ENCODE measurements at regions not wholly inside any gene's neighbourhood (a gene's known extent, or its start where the extent isn't known, plus 50 kb on each side); places are given as distances from the start of the nearest gene placed in this dataset.
"Not testable (repeated sequence)": the region's sequence is repeated elsewhere in the genome, so short reads cannot be mapped to it uniquely, and the experiment has no call there.

GRCh38 chr12:56872366-56872765, 61.8 kb downstream of the SDR9C7 start:
- CTCF ChIA-PET = no interaction called here
- no peak overlapping the region for H3K27ac Mint-ChIP-seq

GRCh38 chr12:56867216-56867615, 67.0 kb downstream of the SDR9C7 start:
- no peaks in the 10 kb centered on the region for H3K4me1 Mint-ChIP-seq
- CTCF ChIA-PET = no interaction called here
- no peak overlapping the region for H3K4me3 Mint-ChIP-seq
- peaks cover 4% of the 10 kb centered on the region for H3K27me3 Mint-ChIP-seq
- ATAC-seq (no peak), DNase-seq (no peak)
- H3K36me3 Mint-ChIP-seq = peaks cover 8% of the 10 kb centered on the region
- peaks cover 23% of the 10 kb centered on the region for H3K9me3 Mint-ChIP-seq (ENCODE audit: low read depth)
- H3K27ac Mint-ChIP-seq = no peak overlapping the region

More at GRCh38 chr12:56872366-56872765, 61.8 kb downstream of the SDR9C7 start:
- peaks cover 4% of the 10 kb centered on the region for H3K9me3 Mint-ChIP-seq (ENCODE audit: low read depth)
- no peak overlapping the region for H3K4me3 Mint-ChIP-seq
- H3K4me1 Mint-ChIP-seq = no peaks in the 10 kb centered on the region
- DNase-seq (no peak), ATAC-seq (no peak)
- H3K27me3 Mint-ChIP-seq = peaks cover 12% of the 10 kb centered on the region
- H3K36me3 Mint-ChIP-seq = peaks cover 2% of the 10 kb centered on the region

- H3K27me3 Mint-ChIP-seq = peaks cover 4% of the 10 kb centered on the region
- no peak for DNase-seq
- H3K27ac Mint-ChIP-seq = no peak overlapping the region
- no peak overlapping the region for H3K4me3 Mint-ChIP-seq
- peaks cover 8% of the 10 kb centered on the region for H3K36me3 Mint-ChIP-seq
- H3K9me3 Mint-ChIP-seq (ENCODE audit: low read depth) = peaks cover 25% of the 10 kb centered on the region
- ATAC-seq = no peak
- no peaks in the 10 kb centered on the region for H3K4me1 Mint-ChIP-seq
- CTCF ChIA-PET = no interaction called here
These were observed 67.7 kb downstream of the SDR9C7 start for GRCh38 chr12:56866493-56866892.

GRCh38 chr12:56864318-56864717, 69.9 kb downstream of the SDR9C7 start:
- no peak for DNase-seq
- Mint-ChIP-seq H3K9me3 (ENCODE audit: low read depth) (peaks cover 25% of the 10 kb centered on the region), H3K4me1 (no peaks in the 10 kb centered on the region), H3K27me3 (peaks cover 2% of the 10 kb centered on the region), H3K27ac (no peak overlapping the region), H3K4me3 (no peak overlapping the region), H3K36me3 (peaks cover 8% of the 10 kb centered on the region)
- no peak for ATAC-seq
- CTCF ChIA-PET = no interaction called here

- no peak for DNase-seq
- H3K4me3 Mint-ChIP-seq = no peak overlapping the region
- H3K36me3 Mint-ChIP-seq = peaks cover 8% of the 10 kb centered on the region
- CTCF ChIA-PET = no interaction called here
- H3K9me3 Mint-ChIP-seq (ENCODE audit: low read depth) = peaks cover 25% of the 10 kb centered on the region
- no peak for ATAC-seq
- H3K27ac Mint-ChIP-seq = no peak overlapping the region
- H3K4me1 Mint-ChIP-seq = no peaks in the 10 kb centered on the region
- H3K27me3 Mint-ChIP-seq = peaks cover 2% of the 10 kb centered on the region
These were observed 70.4 kb downstream of the SDR9C7 start for GRCh38 chr12:56863789-56864188.

GRCh38 chr12:56862264-56862663, 71.9 kb downstream of the SDR9C7 start:
- H3K4me3 Mint-ChIP-seq = no peak overlapping the region
- H3K27ac Mint-ChIP-seq = no peak overlapping the region
- ATAC-seq (no peak), DNase-seq (no peak)
- peaks cover 23% of the 10 kb centered on the region for H3K9me3 Mint-ChIP-seq (ENCODE audit: low read depth)
- peaks cover 6% of the 10 kb centered on the region for H3K36me3 Mint-ChIP-seq
- CTCF ChIA-PET = no interaction called here
- peaks cover 7% of the 10 kb centered on the region for H3K27me3 Mint-ChIP-seq
- no peaks in the 10 kb centered on the region for H3K4me1 Mint-ChIP-seq

- CTCF ChIA-PET; H3K9me3 Mint-ChIP-seq (ENCODE audit: low read depth); H3K36me3 Mint-ChIP-seq; DNase-seq; ATAC-seq; H3K4me1 Mint-ChIP-seq; H3K4me3 Mint-ChIP-seq; H3K27ac Mint-ChIP-seq: not testable (repeated sequence)
- H3K27me3 Mint-ChIP-seq = peaks cover 30% of the 10 kb centered on the region
These were observed 80.7 kb downstream of the SDR9C7 start for GRCh38 chr12:56853392-56853978.

- H3K9me3 Mint-ChIP-seq (ENCODE audit: low read depth) = peaks cover 3% of the 10 kb centered on the region
- H3K27me3 Mint-ChIP-seq = peaks cover 23% of the 10 kb centered on the region
- H3K36me3 Mint-ChIP-seq = peaks cover 2% of the 10 kb centered on the region
- no peak for ATAC-seq
- no peak for DNase-seq
- no peak overlapping the region for H3K4me3 Mint-ChIP-seq
- no peak overlapping the region for H3K27ac Mint-ChIP-seq
- no peaks in the 10 kb centered on the region for H3K4me1 Mint-ChIP-seq
- CTCF ChIA-PET = no interaction called here
These were observed 82.7 kb downstream of the SDR9C7 start for GRCh38 chr12:56851462-56851861.

- Mint-ChIP-seq H3K27ac (no peak overlapping the region), H3K4me3 (no peak overlapping the region), H3K9me3 (ENCODE audit: low read depth) (no peaks in the 10 kb centered on the region), H3K4me1 (peaks cover 13% of the 10 kb centered on the region), H3K36me3 (no peaks in the 10 kb centered on the region), H3K27me3 (peaks cover 4% of the 10 kb centered on the region)
- ATAC-seq (no peak), DNase-seq (no peak)
- CTCF ChIA-PET = interaction anchor here (1.0 to 1.7 kb wide), 4 partner anchors 88 to 160 kb away, joined by 4 to 18 read pairs (median 7); no protein-coding TSS in a partner anchor
These were observed 77.8 kb downstream of the HSD17B6 start for GRCh38 chr12:56840922-56841321.

GRCh38 chr12:56839915-56840325, 76.8 kb downstream of the HSD17B6 start:
- CTCF ChIA-PET = interaction anchor here (1.0 to 1.7 kb wide), 9 partner anchors 10 to 221 kb away, joined by 3 to 19 read pairs (median 5); a partner anchor contains a TSS
- peaks cover 4% of the 10 kb centered on the region for H3K27me3 Mint-ChIP-seq
- peak; percentile 65 for DNase-seq
- no peak overlapping the region for H3K27ac Mint-ChIP-seq
- H3K9me3 Mint-ChIP-seq (ENCODE audit: low read depth) = no peaks in the 10 kb centered on the region
- H3K36me3 Mint-ChIP-seq = no peaks in the 10 kb centered on the region
- peak; percentile 53 for ATAC-seq
- peaks cover 13% of the 10 kb centered on the region for H3K4me1 Mint-ChIP-seq
- no peak overlapping the region for H3K4me3 Mint-ChIP-seq

GRCh38 chr12:56839489-56839848, 76.3 kb downstream of the HSD17B6 start:
- Mint-ChIP-seq H3K27ac (no peak overlapping the region), H3K9me3 (ENCODE audit: low read depth) (no peaks in the 10 kb centered on the region), H3K27me3 (peaks cover 4% of the 10 kb centered on the region), H3K36me3 (no peaks in the 10 kb centered on the region), H3K4me1 (peaks cover 13% of the 10 kb centered on the region), H3K4me3 (no peak overlapping the region)
- ATAC-seq (no peak), DNase-seq (no peak)
- CTCF ChIA-PET = interaction anchor here (1.1 to 1.7 kb wide), 8 partner anchors 10 to 221 kb away, joined by 3 to 19 read pairs (median 6); a partner anchor contains a TSS

- no peak overlapping the region for H3K27ac Mint-ChIP-seq
- ATAC-seq (no peak), DNase-seq (no peak)
- peaks cover 4% of the 10 kb centered on the region for H3K27me3 Mint-ChIP-seq
- H3K4me3 Mint-ChIP-seq = no peak overlapping the region
- CTCF ChIA-PET = interaction anchor here (1.3 to 1.6 kb wide), 5 partner anchors 149 to 162 kb away, joined by 4 to 19 read pairs (median 5); a partner anchor contains a TSS
- no peaks in the 10 kb centered on the region for H3K9me3 Mint-ChIP-seq (ENCODE audit: low read depth)
- peaks cover 13% of the 10 kb centered on the region for H3K4me1 Mint-ChIP-seq
- H3K36me3 Mint-ChIP-seq = no peaks in the 10 kb centered on the region
These were observed 75.7 kb downstream of the HSD17B6 start for GRCh38 chr12:56838621-56839488.
